ENCODE measurements at regions not wholly inside any gene's neighbourhood (a gene's known extent, or its start where the extent isn't known, plus 50 kb on each side); places are given as distances from the start of the nearest gene placed in this dataset.

DNA sequence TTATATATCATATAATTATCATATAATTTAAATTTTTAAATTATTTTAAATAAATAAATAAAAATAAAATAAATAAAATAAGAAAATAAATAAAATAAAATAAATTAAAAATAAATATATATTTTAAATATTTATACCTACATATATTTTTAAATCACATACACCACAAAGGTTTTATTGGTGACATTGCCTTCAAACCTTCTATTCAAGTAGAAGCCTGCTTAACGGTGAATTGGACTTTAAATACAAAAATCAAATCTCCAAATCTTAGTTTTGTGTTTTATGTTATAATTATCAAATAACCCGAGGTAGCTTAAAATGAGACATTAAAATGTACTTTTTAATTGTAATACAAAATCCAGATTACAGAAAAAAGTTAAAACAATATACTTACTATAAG, 1137.8 kb downstream of the HACE1 start:
- no peaks in the 10 kb centered on the region for H4K20me1 ChIP-seq (replicated peaks; ENCODE audit: control insufficient read depth, extremely low read depth, insufficient read depth, low read length)
- H2AFZ ChIP-seq (ENCODE audit: low read depth, low read length) = no peak overlapping the region
- ChIA-PET POLR2A (no interaction called here), CTCF (no interaction called here)
- no peaks in the 10 kb centered on the region for H3K9me3 ChIP-seq (replicated peaks; ENCODE audit: control insufficient read depth, insufficient read depth, low read length)
- H3K4me3 ChIP-seq (replicated peaks in 1 of 3; ENCODE audit: insufficient read depth in 1 of 3, low read depth in 1 of 3, low read length in 3 of 3) = no peak overlapping the region
- no peak overlapping the region for H3K4me2 ChIP-seq (ENCODE audit: insufficient read depth, low read length)
- no peak overlapping the region for H3K9ac ChIP-seq (replicated peaks; ENCODE audit: extremely low read depth, insufficient read depth, low read length)
- no TSS peak for BruUV-seq (replicated peaks)
- dilution Hi-C loops (cut with MboI; ENCODE audit: extremely low pct_ligation_motif_present, low sequenced_read_pairs) = no loop called here
- H3K4me1 ChIP-seq (ENCODE audit: control insufficient read depth, extremely low read depth, insufficient read depth, low read length) = no peaks in the 10 kb centered on the region
- H3K79me2 ChIP-seq (ENCODE audit: control insufficient read depth, insufficient read depth, low read length) = no peaks in the 10 kb centered on the region
- H3K9me1 ChIP-seq (replicated peaks; ENCODE audit: control insufficient read depth, extremely low read depth, insufficient read depth, low read length) = no peaks in the 10 kb centered on the region
- H3K27me3 ChIP-seq (ENCODE audit: control insufficient read depth in 2 of 2, insufficient read depth in 2 of 2, low read length in 2 of 2) = no peaks in the 10 kb centered on the region
- no peak overlapping the region for H3K27ac ChIP-seq (ENCODE audit: insufficient read depth, low read depth, low read length)
- FAIRE-seq (no peak), DNase-seq (ENCODE audit: low read depth, low spot score) (no peak)
- intact Hi-C loops (cut with micrococcal nuclease) = no loop called here
- TF ChIP-seq MYC (IDR thresholded peaks at IDR 0.05; ENCODE audit: low read depth, low read length) (no peak), GATA2 (IDR thresholded peaks at IDR 0.05; ENCODE audit: insufficient read depth, insufficient read length, low read depth, low read length) (no peak), EZH2 (IDR thresholded peaks at IDR 0.05; ENCODE audit: borderline replicate concordance, low read depth, low read length, severe bottlenecking) (no peak), POLR2A (IDR thresholded peaks at IDR 0.05; ENCODE audit: low read depth, low read length) (no peak), JUN (IDR thresholded peaks at IDR 0.05; ENCODE audit: borderline replicate concordance, insufficient read depth, insufficient read length, low read depth) (no peak), POLR2AphosphoS5 (IDR thresholded peaks at IDR 0.05; ENCODE audit: insufficient read depth, low read depth, low read length) (no peak), FOS (IDR thresholded peaks at IDR 0.05; ENCODE audit: borderline replicate concordance, insufficient read depth, low read length) (no peak)
- TF ChIP-seq, protein P1, sequence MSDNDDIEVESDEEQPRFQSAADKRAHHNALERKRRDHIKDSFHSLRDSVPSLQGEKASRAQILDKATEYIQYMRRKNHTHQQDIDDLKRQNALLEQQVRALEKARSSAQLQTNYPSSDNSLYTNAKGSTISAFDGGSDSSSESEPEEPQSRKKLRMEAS (IDR thresholded peaks at IDR 0.05; ENCODE audit: insufficient read depth, insufficient read length) = no peak
- TF ChIP-seq, protein P2, sequence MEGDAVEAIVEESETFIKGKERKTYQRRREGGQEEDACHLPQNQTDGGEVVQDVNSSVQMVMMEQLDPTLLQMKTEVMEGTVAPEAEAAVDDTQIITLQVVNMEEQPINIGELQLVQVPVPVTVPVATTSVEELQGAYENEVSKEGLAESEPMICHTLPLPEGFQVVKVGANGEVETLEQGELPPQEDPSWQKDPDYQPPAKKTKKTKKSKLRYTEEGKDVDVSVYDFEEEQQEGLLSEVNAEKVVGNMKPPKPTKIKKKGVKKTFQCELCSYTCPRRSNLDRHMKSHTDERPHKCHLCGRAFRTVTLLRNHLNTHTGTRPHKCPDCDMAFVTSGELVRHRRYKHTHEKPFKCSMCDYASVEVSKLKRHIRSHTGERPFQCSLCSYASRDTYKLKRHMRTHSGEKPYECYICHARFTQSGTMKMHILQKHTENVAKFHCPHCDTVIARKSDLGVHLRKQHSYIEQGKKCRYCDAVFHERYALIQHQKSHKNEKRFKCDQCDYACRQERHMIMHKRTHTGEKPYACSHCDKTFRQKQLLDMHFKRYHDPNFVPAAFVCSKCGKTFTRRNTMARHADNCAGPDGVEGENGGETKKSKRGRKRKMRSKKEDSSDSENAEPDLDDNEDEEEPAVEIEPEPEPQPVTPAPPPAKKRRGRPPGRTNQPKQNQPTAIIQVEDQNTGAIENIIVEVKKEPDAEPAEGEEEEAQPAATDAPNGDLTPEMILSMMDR (IDR thresholded peaks at IDR 0.05; ENCODE audit: extremely low read depth in 1 of 2, insufficient read depth in 1 of 2, low read depth in 1 of 2, low read length in 2 of 2) = no peak
- no peaks in the 10 kb centered on the region for H3K36me3 ChIP-seq (ENCODE audit: control insufficient read depth in 2 of 2, extremely low read depth in 1 of 2, insufficient read depth in 2 of 2, low read length in 2 of 2)

All from endothelial cell of umbilical vein (primary cell).